Activated CD4-positive, alpha-beta T cell treated with anti-CD3 and anti-CD28 coated beads, Interleukin-2, amount 50 U/mL, for 48 hours (primary cell): ENCODE measurements at regions not wholly inside any gene's neighbourhood (a gene's known extent, or its start where the extent isn't known, plus 50 kb on each side); places are given as distances from the start of the nearest gene placed in this dataset.

Experiments
- DNase-seq, 2 experiments: peaks; one replicate each; pipeline ENCODE4 v3.0.0-alpha.2; 2020

GRCh38 chr16:87060034-87060986 lies 256.9 kb downstream of the C16orf95 start:
- DNase-seq = no peak

GRCh38 chr16:87061243-87061920 lies 255.8 kb downstream of the C16orf95 start:
- no peak for DNase-seq

GRCh38 chr16:87062569-87063442 lies 254.4 kb downstream of the C16orf95 start:
- DNase-seq = peak; percentile 70 to 74

- no peak for DNase-seq
These were observed 253.6 kb downstream of the C16orf95 start for GRCh38 chr16:87063543-87063942.

- DNase-seq = no peak
These were observed 252.3 kb downstream of the C16orf95 start for GRCh38 chr16:87064731-87065445.

GRCh38 chr16:87065446-87066132 lies 251.6 kb downstream of the C16orf95 start:
- no peak for DNase-seq

GRCh38 chr16:87066133-87067002 lies 250.8 kb downstream of the C16orf95 start:
- DNase-seq = no peak

- no peak for DNase-seq
These were observed 250.1 kb downstream of the C16orf95 start for GRCh38 chr16:87067003-87067556.

- DNase-seq = no peak
These were observed 249.1 kb downstream of the C16orf95 start for GRCh38 chr16:87067836-87068761.

- DNase-seq = no peak
These were observed 248.4 kb downstream of the C16orf95 start for GRCh38 chr16:87068762-87069150.

- DNase-seq = no peak
These were observed 246.5 kb downstream of the C16orf95 start for GRCh38 chr16:87070657-87071056.

GRCh38 chr16:87072101-87072500 lies 245.1 kb downstream of the C16orf95 start:
- no peak for DNase-seq

GRCh38 chr16:87074641-87075318 lies 242.4 kb downstream of the C16orf95 start:
- DNase-seq = no peak

- no peak for DNase-seq
These were observed 241.8 kb downstream of the C16orf95 start for GRCh38 chr16:87075319-87075860.

- no peak for DNase-seq
These were observed 240.8 kb downstream of the C16orf95 start for GRCh38 chr16:87076331-87076949.

- DNase-seq = peak; percentile 41 to 64
These were observed 240.0 kb downstream of the C16orf95 start for GRCh38 chr16:87076950-87077749.

- DNase-seq = no peak
These were observed 239.5 kb downstream of the C16orf95 start for GRCh38 chr16:87077750-87078127.
